Lung (tissue), 11 donors: ENCODE measurements at regions not wholly inside any gene's neighbourhood (a gene's known extent, or its start where the extent isn't known, plus 50 kb on each side); places are given as distances from the start of the nearest gene placed in this dataset.
"Not testable (repeated sequence)": the region's sequence is repeated elsewhere in the genome, so short reads cannot be mapped to it uniquely, and the experiment has no call there.

Source experiments
- ATAC-seq: fragments of 200-7000 bp; cut with Tn5 transposase; one replicate; pipeline ENCODE4 v1.9.1; 2020; ENCODE audit warnings: moderate number of reproducible peaks; ENCODE audit not compliant: insufficient read depth, low FRiP score
- DNase-seq, 3 donors: peaks; one replicate each; pipeline ENCODE4 v3.0.0-alpha.2; 2013 to 2017
- H3K27ac ChIP-seq, 2 donors: one replicate each; pipeline ENCODE4 v1.5.1; 2013; ENCODE audit warnings: mild to moderate bottlenecking in 2 of 2, moderate library complexity in 2 of 2, control low read depth in 1 of 2, inconsistent platforms in 1 of 2, low read depth in 1 of 2, low read length in 1 of 2
- H3K27me3 ChIP-seq, 3 donors: one replicate each; pipeline ENCODE4 v1.5.1; 2013; ENCODE audit warnings: low read length in 2 of 3; ENCODE audit not compliant: control insufficient read depth in 3 of 3, insufficient read depth in 3 of 3
- H3K36me3 ChIP-seq, 4 donors: one replicate each; pipeline ENCODE4 v1.5.1; 2013; ENCODE audit warnings: low read length in 4 of 4, mild to moderate bottlenecking in 1 of 4, moderate library complexity in 1 of 4; ENCODE audit not compliant: control insufficient read depth in 4 of 4, insufficient read depth in 4 of 4
- H3K4me1 ChIP-seq, 5 donors: one replicate each; pipeline ENCODE4 v1.5.1; 2013; ENCODE audit warnings: low read length in 5 of 5, mild to moderate bottlenecking in 2 of 5, moderate library complexity in 1 of 5; ENCODE audit not compliant: control insufficient read depth in 5 of 5, insufficient read depth in 5 of 5
- H3K4me3 ChIP-seq: one replicate; pipeline ENCODE4 v1.5.1; 2013; ENCODE audit warnings: mild to moderate bottlenecking, control low read depth, moderate library complexity
- H3K9ac ChIP-seq, 2 donors: one replicate each; pipeline ENCODE4 v1.5.1; 2013; ENCODE audit warnings: low read length in 2 of 2, control low read depth in 1 of 2; ENCODE audit not compliant: insufficient read depth in 1 of 2
- H3K9me3 ChIP-seq, 4 donors: one replicate each; pipeline ENCODE4 v1.5.1; 2013; ENCODE audit warnings: low read length in 3 of 4, mild to moderate bottlenecking in 1 of 4, moderate library complexity in 1 of 4; ENCODE audit not compliant: control insufficient read depth in 4 of 4, insufficient read depth in 3 of 4
- WGBS, 2 donors: extraction: QIAGEN DNeasy Blood & Tissue Kit; methylation state at CpG; one replicate each; pipeline ENCODE4 v1.1.7; 2013; 5-methylcytosine and 5-hydroxymethylcytosine counted together
- TF ChIP-seq, protein P1 (sequence below): IDR thresholded peaks from 2 replicates; pipeline ENCODE4 v1.5.1; 2012; ENCODE audit warnings: mild to moderate bottlenecking; ENCODE audit errors: control extremely low read depth, extremely low read depth
- donor health status: control.
- donor health status: control.
- donor health status: Bipolar disorder and iron deficiency.
- donor health status: healthy.
- donor health status: DM: yes; HTN: yes; CAD: no.

- ATAC-seq, result no peak
Measured at GRCh38 chr6:111925296-111925695, 52.0 kb upstream of the FYN start.

DNA sequence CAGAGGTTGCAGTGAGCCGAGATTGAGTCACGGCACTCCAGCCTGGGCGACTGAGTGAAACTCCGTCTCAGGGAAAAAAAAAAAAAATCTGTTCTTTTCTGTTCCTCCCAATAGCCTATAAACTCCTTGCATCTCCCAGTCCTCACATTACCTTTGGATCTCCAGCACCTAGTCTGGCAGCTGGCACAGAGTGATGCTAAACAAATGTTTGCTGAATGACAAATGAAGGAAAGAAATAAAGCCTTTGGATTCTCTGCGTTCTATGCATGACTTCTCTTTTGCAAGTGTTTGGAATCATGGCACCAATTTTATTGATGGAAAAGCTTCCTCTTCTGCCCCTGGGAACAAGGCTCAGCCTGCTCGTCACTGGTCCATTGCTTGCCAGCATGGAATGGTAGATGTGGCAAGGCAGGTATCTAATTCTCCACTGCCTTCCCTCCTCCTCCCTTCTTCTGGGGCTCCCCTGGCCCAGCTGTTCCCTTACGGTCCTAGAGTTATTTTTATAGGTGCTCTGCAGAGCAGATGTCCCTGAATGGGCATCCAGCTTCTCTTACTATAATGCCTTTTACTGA is 53.6 kb upstream of the FYN start:
- no peaks in the 10 kb centered on the region for H3K27me3 ChIP-seq
- H3K4me1 ChIP-seq, result no peaks in the 10 kb centered on the region
- no peak overlapping the region for H3K4me3 ChIP-seq
- DNase-seq, result no peak
- H3K36me3 ChIP-seq, result no peaks in the 10 kb centered on the region
- H3K9me3 ChIP-seq, result no peaks in the 10 kb centered on the region
- H3K27ac ChIP-seq, result no peak overlapping the region
- no peak overlapping the region for H3K9ac ChIP-seq
- no peak for ATAC-seq
- TF ChIP-seq, protein P1, sequence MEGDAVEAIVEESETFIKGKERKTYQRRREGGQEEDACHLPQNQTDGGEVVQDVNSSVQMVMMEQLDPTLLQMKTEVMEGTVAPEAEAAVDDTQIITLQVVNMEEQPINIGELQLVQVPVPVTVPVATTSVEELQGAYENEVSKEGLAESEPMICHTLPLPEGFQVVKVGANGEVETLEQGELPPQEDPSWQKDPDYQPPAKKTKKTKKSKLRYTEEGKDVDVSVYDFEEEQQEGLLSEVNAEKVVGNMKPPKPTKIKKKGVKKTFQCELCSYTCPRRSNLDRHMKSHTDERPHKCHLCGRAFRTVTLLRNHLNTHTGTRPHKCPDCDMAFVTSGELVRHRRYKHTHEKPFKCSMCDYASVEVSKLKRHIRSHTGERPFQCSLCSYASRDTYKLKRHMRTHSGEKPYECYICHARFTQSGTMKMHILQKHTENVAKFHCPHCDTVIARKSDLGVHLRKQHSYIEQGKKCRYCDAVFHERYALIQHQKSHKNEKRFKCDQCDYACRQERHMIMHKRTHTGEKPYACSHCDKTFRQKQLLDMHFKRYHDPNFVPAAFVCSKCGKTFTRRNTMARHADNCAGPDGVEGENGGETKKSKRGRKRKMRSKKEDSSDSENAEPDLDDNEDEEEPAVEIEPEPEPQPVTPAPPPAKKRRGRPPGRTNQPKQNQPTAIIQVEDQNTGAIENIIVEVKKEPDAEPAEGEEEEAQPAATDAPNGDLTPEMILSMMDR, result no peak
- WGBS, 2 donors, result 80 to 82% methylated on average over 7 of the region's 7 CpGs

More at GRCh38 chr6:111925296-111925695, 52.0 kb upstream of the FYN start:
- H3K36me3 ChIP-seq, result no peaks in the 10 kb centered on the region
- TF ChIP-seq, protein P1, result no peak
- no peaks in the 10 kb centered on the region for H3K4me1 ChIP-seq
- H3K4me3 ChIP-seq, result no peak overlapping the region
- no peak overlapping the region for H3K27ac ChIP-seq
- no peak for DNase-seq
- H3K9ac ChIP-seq, result no peak overlapping the region
- no peaks in the 10 kb centered on the region for H3K9me3 ChIP-seq
- no peaks in the 10 kb centered on the region for H3K27me3 ChIP-seq

- Histone ChIP-seq H3K4me3 (no peak overlapping the region), H3K9me3 (no peaks in the 10 kb centered on the region), H3K27ac (no peak overlapping the region), H3K36me3 (no peaks in the 10 kb centered on the region), H3K9ac (no peak overlapping the region), H3K27me3 (no peaks in the 10 kb centered on the region), H3K4me1 (no peaks in the 10 kb centered on the region)
- TF ChIP-seq, protein P1, result no peak
- ATAC-seq, result no peak
- 80 to 91% methylated on average over 7 of the region's 7 CpGs for WGBS, 2 donors
- no peak for DNase-seq
Measured at GRCh38 chr6:111927321-111927720, 54.1 kb upstream of the FYN start.

DNA sequence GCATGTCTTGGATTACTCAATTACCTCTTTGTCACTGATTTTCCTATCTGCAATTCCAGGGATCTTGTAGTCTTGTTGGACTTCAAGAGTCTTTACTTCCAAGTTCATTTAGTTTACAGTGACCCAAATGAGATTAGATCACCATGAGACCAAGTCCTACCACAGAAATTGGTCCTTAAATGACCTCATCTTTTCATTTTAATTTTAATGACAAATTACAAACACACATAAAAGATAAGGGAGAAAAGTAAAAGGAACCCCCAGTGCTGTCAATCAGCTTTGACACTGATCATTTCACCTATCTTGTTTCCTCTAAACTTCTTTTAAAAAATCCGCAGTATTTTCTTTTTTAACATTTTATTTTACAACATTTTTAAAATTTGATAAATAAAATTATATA is 54.9 kb upstream of the FYN start:
- H3K9me3 ChIP-seq, result no peaks in the 10 kb centered on the region
- H3K4me1 ChIP-seq, result no peaks in the 10 kb centered on the region
- H3K9ac ChIP-seq, result no peak overlapping the region
- no peaks in the 10 kb centered on the region for H3K36me3 ChIP-seq
- H3K27me3 ChIP-seq, result no peaks in the 10 kb centered on the region
- 99 to 100% methylated on average over 1 of the region's 1 CpG for WGBS, 2 donors
- no peak for DNase-seq
- H3K27ac ChIP-seq, result no peak overlapping the region
- H3K4me3 ChIP-seq, result no peak overlapping the region
- TF ChIP-seq, protein P1, result no peak
- no peak for ATAC-seq

- not testable (repeated sequence) for H3K27me3 ChIP-seq, H3K4me3 ChIP-seq, H3K27ac ChIP-seq, H3K9me3 ChIP-seq, H3K9ac ChIP-seq, H3K4me1 ChIP-seq, ATAC-seq, H3K36me3 ChIP-seq
- WGBS, 2 donors, result 69 to 87% methylated on average over 5 of the region's 5 CpGs
- peak in 1 of 3 donors; percentile 40 for DNase-seq
Measured at GRCh38 chr6:111934611-111935010, 61.4 kb upstream of the FYN start.
